OCI-LY7 (cell line): ENCODE measurements at regions not wholly inside any gene's neighbourhood (a gene's known extent, or its start where the extent isn't known, plus 50 kb on each side); places are given as distances from the start of the nearest gene placed in this dataset.
"Not testable (repeated sequence)": the region's sequence is repeated elsewhere in the genome, so short reads cannot be mapped to it uniquely, and the experiment has no call there.

ENCODE experiments used
- BruUV-seq: library from RNA; stranded (reverse); fragments of 400-500 nt; replicated peaks from 2 replicates; lab custom pipeline; 2021; lab: Mats Ljungman, UMichigan
- CTCF ChIA-PET: fragments of 300-600 bp; sonication (Branson Sonifier 250); formaldehyde crosslinking; loops from one replicate; lab custom pipeline; 2022; ENCODE audit warnings: antibody characterized with exemption; ENCODE audit not compliant: unreplicated experiment; lab: Charles Lee
- POLR2A ChIA-PET: fragments of 300-600 bp; sonication (Branson Sonifier 250); formaldehyde crosslinking; loops from one replicate; lab custom pipeline; 2022; ENCODE audit warnings: antibody characterized with exemption; lab: Charles Lee
- DNase-seq: peaks from one replicate; pipeline ENCODE4 v3.0.0-alpha.2; 2015; ENCODE audit warnings: low spot score
- H2AFZ ChIP-seq: fragments of 200-600 bp; sonication (generic), shearing (Covaris generic); 2 replicates; pipeline ENCODE4 v1.6.1; 2014; ENCODE audit warnings: mild to moderate bottlenecking, antibody characterized with exemption, low read length, moderate library complexity
- H3K27ac ChIP-seq: fragments of 200-600 bp; sonication (generic); 2 replicates; pipeline ENCODE4 v1.5.1; 2014; ENCODE audit warnings: mixed run types, low read depth, mild to moderate bottlenecking, moderate library complexity, low read length, inconsistent platforms; ENCODE audit not compliant: poor library complexity, severe bottlenecking
- H3K36me3 ChIP-seq: fragments of 200-600 bp; sonication (generic); 2 replicates; pipeline ENCODE4 v1.6.1; 2014; ENCODE audit warnings: mild to moderate bottlenecking, antibody characterized with exemption, low read length, moderate library complexity, mixed read lengths; ENCODE audit not compliant: insufficient read depth
- H3K4me1 ChIP-seq: fragments of 200-600 bp; sonication (generic); 2 replicates; pipeline ENCODE4 v1.5.1; 2014; ENCODE audit warnings: mild to moderate bottlenecking, low read length; ENCODE audit not compliant: insufficient read depth, poor library complexity, severe bottlenecking
- H3K4me2 ChIP-seq: fragments of 200-600 bp; sonication (generic); 2 replicates; pipeline ENCODE4 v1.6.1; 2014; ENCODE audit warnings: mild to moderate bottlenecking, low read length
- H3K4me3 ChIP-seq: fragments of 200-600 bp; sonication (generic); 2 replicates; pipeline ENCODE4 v1.5.1; 2014; ENCODE audit warnings: mild to moderate bottlenecking, low read depth, low read length; ENCODE audit not compliant: poor library complexity, severe bottlenecking
- H3K79me2 ChIP-seq: fragments of 200-600 bp; sonication (generic); 2 replicates; pipeline ENCODE4 v1.6.1; 2016; ENCODE audit warnings: low read depth, mild to moderate bottlenecking, low read length, moderate library complexity, mixed read lengths; ENCODE audit not compliant: insufficient read depth
- H3K9me2 ChIP-seq: fragments of 200-600 bp; sonication (generic); 2 replicates; pipeline ENCODE4 v1.6.1; 2016; ENCODE audit warnings: mild to moderate bottlenecking, low read length, mixed read lengths; ENCODE audit not compliant: insufficient read depth
- H3K9me3 ChIP-seq: fragments of 200-600 bp; sonication (generic); 2 replicates; pipeline ENCODE4 v1.6.1; 2014; ENCODE audit warnings: mild to moderate bottlenecking, mixed run types, low read length, mixed read lengths
- H4K20me1 ChIP-seq: fragments of 200-600 bp; sonication (generic); 2 replicates; pipeline ENCODE4 v1.6.1; 2014; ENCODE audit warnings: mild to moderate bottlenecking, antibody characterized with exemption, low read length, moderate library complexity, mixed read lengths; ENCODE audit not compliant: insufficient read depth
- EZH2phosphoT487 ChIP-seq: fragments of 200-600 bp; sonication (generic); IDR thresholded peaks from 2 replicates; pipeline ENCODE4 v1.6.1; 2018; ENCODE audit warnings: low read depth, borderline replicate concordance, mild to moderate bottlenecking, mixed run types, antibody characterized with exemption, low read length, moderate library complexity, mixed read lengths
- intact Hi-C: fragments of 100-400 bp; cut with micrococcal nuclease; formaldehyde crosslinking; loops from one replicate; pipeline ENCODE4 v1.10.0; 2022; ENCODE audit not compliant: unreplicated experiment
- TF ChIP-seq, protein P1 (sequence below): fragments of 200-600 bp; sonication (generic); conservative IDR thresholded peaks from 2 replicates; pipeline ENCODE4 v1.5.1; 2014; ENCODE audit warnings: mild to moderate bottlenecking, antibody characterized with exemption, low read length, moderate library complexity, mixed read lengths

DNA sequence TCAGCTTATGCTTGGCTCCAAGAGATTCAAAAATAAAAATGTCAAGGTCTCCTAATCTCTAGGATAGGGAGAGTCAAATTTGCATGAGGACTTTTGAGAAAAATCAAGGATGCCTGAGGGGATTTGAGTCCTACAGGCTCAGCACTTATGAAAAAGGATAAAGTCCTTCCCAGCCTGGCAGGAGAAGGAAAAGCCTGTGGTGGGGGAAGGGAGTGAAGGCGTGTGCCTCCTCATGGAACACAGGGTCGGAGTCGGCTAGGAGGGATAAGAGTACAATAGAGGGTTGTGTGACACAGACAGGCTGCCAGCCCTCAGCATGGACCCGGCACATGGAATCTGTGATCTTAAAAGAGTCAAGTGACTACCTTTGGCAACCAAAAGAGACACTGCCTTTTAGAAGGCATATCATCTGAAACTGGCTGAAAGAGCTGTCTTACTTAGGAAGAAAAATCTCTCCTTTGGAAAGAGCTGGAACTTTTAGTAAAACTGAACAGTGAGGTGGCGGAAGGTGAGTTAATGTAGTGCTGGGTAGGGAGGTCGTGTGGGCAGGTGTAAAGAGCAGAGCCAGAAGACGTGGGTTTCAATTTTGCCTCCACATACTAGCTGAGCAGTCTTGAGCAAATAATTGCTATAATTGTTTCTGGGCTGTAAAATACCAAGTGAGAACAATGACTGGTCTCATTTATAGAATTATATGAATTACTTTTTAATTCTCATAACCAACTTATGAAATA, 58.8 kb upstream of the RDX start:
- Histone ChIP-seq H3K9me3 (no peaks in the 10 kb centered on the region), H3K4me2 (no peak overlapping the region), H4K20me1 (no peaks in the 10 kb centered on the region), H3K4me1 (no peaks in the 10 kb centered on the region), H3K79me2 (no peaks in the 10 kb centered on the region), H3K27ac (no peak overlapping the region), H3K4me3 (no peak overlapping the region), H3K36me3 (no peaks in the 10 kb centered on the region), H3K9me2 (no peaks in the 10 kb centered on the region), H2AFZ (no peak overlapping the region)
- no TSS peak for BruUV-seq
- TF ChIP-seq, protein P1, sequence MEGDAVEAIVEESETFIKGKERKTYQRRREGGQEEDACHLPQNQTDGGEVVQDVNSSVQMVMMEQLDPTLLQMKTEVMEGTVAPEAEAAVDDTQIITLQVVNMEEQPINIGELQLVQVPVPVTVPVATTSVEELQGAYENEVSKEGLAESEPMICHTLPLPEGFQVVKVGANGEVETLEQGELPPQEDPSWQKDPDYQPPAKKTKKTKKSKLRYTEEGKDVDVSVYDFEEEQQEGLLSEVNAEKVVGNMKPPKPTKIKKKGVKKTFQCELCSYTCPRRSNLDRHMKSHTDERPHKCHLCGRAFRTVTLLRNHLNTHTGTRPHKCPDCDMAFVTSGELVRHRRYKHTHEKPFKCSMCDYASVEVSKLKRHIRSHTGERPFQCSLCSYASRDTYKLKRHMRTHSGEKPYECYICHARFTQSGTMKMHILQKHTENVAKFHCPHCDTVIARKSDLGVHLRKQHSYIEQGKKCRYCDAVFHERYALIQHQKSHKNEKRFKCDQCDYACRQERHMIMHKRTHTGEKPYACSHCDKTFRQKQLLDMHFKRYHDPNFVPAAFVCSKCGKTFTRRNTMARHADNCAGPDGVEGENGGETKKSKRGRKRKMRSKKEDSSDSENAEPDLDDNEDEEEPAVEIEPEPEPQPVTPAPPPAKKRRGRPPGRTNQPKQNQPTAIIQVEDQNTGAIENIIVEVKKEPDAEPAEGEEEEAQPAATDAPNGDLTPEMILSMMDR, result no peak
- TF ChIP-seq EZH2phosphoT487, result no peak
- ChIA-PET POLR2A (interaction anchor here (0.5 to 1.6 kb wide), 5 partner anchors 8 to 83 kb away, joined by 3 to 6 read pairs (median 4); no protein-coding TSS in a partner anchor), CTCF (no interaction called here)
- intact Hi-C loops, result no loop called here
- no peak for DNase-seq

DNA sequence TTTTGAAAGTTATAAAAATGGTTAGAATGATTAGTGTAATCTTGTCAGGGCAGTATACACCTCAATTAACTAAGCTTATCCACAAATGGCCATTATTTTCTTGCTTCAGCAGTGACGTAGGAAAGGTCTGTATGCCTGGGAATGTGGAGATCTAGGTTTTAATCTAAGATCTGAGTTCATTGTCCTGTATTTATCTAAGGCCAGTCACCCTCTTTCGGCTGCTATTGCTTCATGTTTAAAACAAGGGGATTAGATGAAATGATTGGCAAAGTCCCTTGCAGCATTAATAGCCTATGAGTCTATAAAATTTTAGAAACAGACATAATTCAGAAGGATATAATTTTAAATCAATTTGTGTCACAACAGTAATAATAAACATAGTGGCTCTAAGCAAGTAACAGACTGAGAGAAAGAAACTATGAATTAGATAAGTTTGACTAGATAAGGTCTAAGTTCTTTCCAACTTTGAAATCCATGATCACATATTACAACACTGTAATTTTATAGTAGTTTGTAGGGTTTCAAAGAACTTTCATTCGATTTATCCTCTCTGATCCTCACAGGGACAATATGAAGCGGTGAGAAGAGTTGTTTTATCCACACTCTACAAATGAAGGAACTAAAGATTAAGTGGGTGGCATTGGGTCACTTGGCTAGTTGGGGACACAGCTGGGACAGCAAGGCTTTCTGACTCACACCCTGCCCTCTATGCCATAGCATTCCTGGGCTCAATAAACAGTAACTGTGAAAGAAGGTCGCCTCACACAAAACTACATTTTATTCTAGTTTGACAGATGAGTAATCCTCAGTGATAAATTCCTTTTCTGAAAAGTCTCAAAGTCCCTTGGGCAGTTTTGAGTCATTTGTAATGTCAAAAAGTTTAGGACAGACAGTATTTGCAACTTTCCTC, 60.6 kb upstream of the RDX start:
- Histone ChIP-seq H3K36me3 (no peaks in the 10 kb centered on the region), H2AFZ (no peak overlapping the region), H3K4me2 (no peak overlapping the region), H3K4me1 (no peaks in the 10 kb centered on the region), H3K4me3 (no peak overlapping the region), H3K79me2 (no peaks in the 10 kb centered on the region), H3K9me3 (no peaks in the 10 kb centered on the region), H3K27ac (no peak overlapping the region), H3K9me2 (no peaks in the 10 kb centered on the region), H4K20me1 (no peaks in the 10 kb centered on the region)
- TF ChIP-seq, protein P1, result no peak
- TF ChIP-seq EZH2phosphoT487, result no peak
- ChIA-PET POLR2A (interaction anchor here (0.6 kb wide), 1 partner anchor 42 kb away, joined by 3 read pairs; no protein-coding TSS in a partner anchor), CTCF (no interaction called here)
- no peak for DNase-seq
- no TSS peak for BruUV-seq
- intact Hi-C loops, result no loop called here

DNA sequence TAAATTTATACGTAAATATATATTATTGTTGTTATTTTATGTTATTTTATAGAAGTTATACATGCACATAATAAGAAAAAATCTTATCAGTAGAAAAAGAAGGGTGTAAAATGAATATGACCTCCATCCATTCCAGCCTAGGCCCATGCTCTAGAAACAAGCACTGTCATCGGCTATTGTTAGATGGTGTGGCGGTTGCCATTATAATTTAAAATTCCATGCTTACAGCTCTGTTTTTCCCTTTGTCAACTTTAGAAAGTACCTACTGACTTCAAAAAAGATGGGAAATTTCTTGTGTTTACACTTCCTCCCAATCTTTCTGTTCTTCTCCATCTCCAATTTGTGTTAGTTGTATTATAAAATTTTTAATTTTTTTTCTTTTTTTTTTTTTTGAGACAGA, 61.9 kb upstream of the RDX start:
- Histone ChIP-seq H3K27ac (no peak overlapping the region), H3K4me3 (no peak overlapping the region), H3K9me2 (no peaks in the 10 kb centered on the region), H3K79me2 (no peaks in the 10 kb centered on the region), H3K36me3 (no peaks in the 10 kb centered on the region), H4K20me1 (no peaks in the 10 kb centered on the region), H3K4me1 (peaks cover 6% of the 10 kb centered on the region), H3K9me3 (no peaks in the 10 kb centered on the region), H2AFZ (no peak overlapping the region), H3K4me2 (no peak overlapping the region)
- ChIA-PET POLR2A (no interaction called here), CTCF (no interaction called here)
- no peak for TF ChIP-seq EZH2phosphoT487
- TF ChIP-seq, protein P1, result no peak
- BruUV-seq, result no TSS peak
- intact Hi-C loops, result no loop called here
- no peak for DNase-seq

DNA sequence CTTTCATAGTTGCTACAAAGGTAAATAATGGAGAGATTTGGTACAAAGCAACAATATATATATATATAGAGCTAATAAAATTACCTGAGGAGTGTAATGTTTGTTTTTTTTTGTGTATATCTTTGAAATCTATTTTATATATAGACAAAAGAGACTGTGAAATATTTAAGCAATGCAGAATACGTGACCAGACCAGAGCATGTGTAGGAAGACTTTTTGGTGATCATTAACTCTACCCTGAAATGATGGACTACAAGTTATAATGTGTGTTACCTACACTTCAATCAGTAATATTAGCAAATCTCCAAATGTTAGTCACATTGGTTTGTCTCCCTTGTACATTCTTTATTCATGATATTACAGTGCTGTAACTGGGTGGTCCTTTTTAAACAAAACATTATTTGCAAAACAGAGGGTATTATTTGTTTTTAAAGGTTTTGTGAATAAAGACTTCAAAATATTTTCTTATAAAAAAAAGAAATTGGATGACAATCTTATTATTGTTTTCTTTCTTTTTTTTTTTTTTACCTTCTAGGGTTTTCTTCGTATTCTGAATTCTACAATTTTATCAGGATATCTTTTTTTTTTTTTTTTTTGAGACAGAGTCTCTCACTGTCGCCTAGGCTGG, 64.5 kb upstream of the RDX start:
- H4K20me1 ChIP-seq, H2AFZ ChIP-seq, H3K79me2 ChIP-seq, BruUV-seq, intact Hi-C loops, CTCF ChIA-PET, H3K4me3 ChIP-seq, H3K36me3 ChIP-seq, H3K9me2 ChIP-seq, H3K4me1 ChIP-seq, H3K27ac ChIP-seq, H3K4me2 ChIP-seq, DNase-seq, H3K9me3 ChIP-seq: not testable (repeated sequence)
- POLR2A ChIA-PET, result interaction anchor here (0.8 to 1.0 kb wide), 3 partner anchors 35 to 505 kb away, joined by 3 to 6 read pairs (median 4); no protein-coding TSS in a partner anchor
